ENCODE measurements at regions not wholly inside any gene's neighbourhood (a gene's known extent, or its start where the extent isn't known, plus 50 kb on each side); places are given as distances from the start of the nearest gene placed in this dataset.

DNA sequence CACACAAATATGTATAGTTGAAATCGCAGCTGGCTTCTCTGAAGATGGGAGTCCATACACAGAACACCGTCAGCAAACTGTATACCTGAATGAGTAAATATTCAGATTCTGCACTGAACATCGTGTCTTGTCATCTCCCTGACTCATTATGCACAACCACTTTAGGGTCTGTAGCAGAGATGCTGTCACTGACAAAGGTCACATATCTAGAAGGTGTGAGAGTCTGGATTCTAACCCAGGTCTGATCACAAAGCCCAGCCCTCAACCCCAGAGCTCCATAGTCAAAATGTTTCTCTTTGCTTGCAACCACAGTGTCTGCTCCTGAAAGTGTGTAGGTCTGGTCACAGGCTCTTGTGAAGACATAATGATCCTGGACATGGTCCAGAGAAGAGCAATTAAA lies 78.3 kb upstream of the PAX8 start:
- ChIA-PET POLR2A (no interaction called here), SMC1A (ENCODE audit: uncharacterized antibody, unreplicated experiment) (interaction anchor here (1.5 to 1.6 kb wide), 2 partner anchors 14 to 33 kb away, joined by 3 to 4 read pairs; no protein-coding TSS in a partner anchor), RAD21 (ENCODE audit: unreplicated experiment) (no interaction called here), CTCF (interaction anchor here (1.0 kb wide), 1 partner anchor 34 kb away, joined by 3 read pairs; no protein-coding TSS in a partner anchor)
- Histone ChIP-seq H2AFZ (ENCODE audit: control insufficient read depth, low read depth, low read length) (no peak overlapping the region), H3K4me1 (ENCODE audit: control insufficient read depth, insufficient read depth, low read length) (no peaks in the 10 kb centered on the region), H3K36me3 (ENCODE audit: control insufficient read depth in 2 of 2, insufficient read depth in 2 of 2, low read length in 1 of 2) (no peaks in the 10 kb centered on the region), H3K27me3 (replicated peaks in 1 of 2; ENCODE audit: control insufficient read depth in 2 of 2, insufficient read depth in 2 of 2, low read length in 1 of 2) (no peaks in the 10 kb centered on the region), H4K20me1 (ENCODE audit: control insufficient read depth, insufficient read depth) (no peaks in the 10 kb centered on the region), H3K9ac (ENCODE audit: control insufficient read depth, insufficient read depth, low read length) (no peak overlapping the region), H3K9me3 (replicated peaks; ENCODE audit: control insufficient read depth, insufficient read depth, low read length) (no peaks in the 10 kb centered on the region), H3K4me3 (no peak overlapping the region), H3K27ac (ENCODE audit: control insufficient read depth, insufficient read depth) (no peak overlapping the region), H3K79me2 (ENCODE audit: control insufficient read depth, insufficient read depth, low read length) (no peaks in the 10 kb centered on the region), H3K4me2 (ENCODE audit: control insufficient read depth, insufficient read depth) (no peak overlapping the region)
- FAIRE-seq = no peak
- no peak for DNase-seq (ENCODE audit: low read depth, low spot score)
- intact Hi-C loops (cut with micrococcal nuclease; ENCODE audit: unreplicated experiment) = no loop called here
- ATAC-seq = no peak
- WGBS (ENCODE audit: insufficient coverage, insufficient replicate concordance, low lambda C conversion rate, missing lambda C conversion rate) = 22% methylated on average over 3 of the region's 3 CpGs
- BruUV-seq (replicated peaks) = no TSS peak
- in situ Hi-C loops (cut with MboI) = no loop called here
- TF ChIP-seq ATF2 (IDR thresholded peaks at IDR 0.05; ENCODE audit: low read length) (no peak), USF1 (IDR thresholded peaks at IDR 0.05; ENCODE audit: borderline replicate concordance, extremely low read length, insufficient read depth, low read depth, low read length) (no peak), IRF5 (IDR thresholded peaks at IDR 0.05; ENCODE audit: borderline replicate concordance) (no peak), YY1 (IDR thresholded peaks at IDR 0.05; ENCODE audit: low read depth, low read length) (no peak), BACH1 (IDR thresholded peaks at IDR 0.05; ENCODE audit: borderline replicate concordance) (no peak), POU2F2 (IDR thresholded peaks at IDR 0.05; ENCODE audit: borderline replicate concordance, low read depth, low read length) (no peak), NFYB (IDR thresholded peaks at IDR 0.05; ENCODE audit: insufficient read depth, low read depth, low read length) (no peak), IKZF2 (IDR thresholded peaks at IDR 0.05) (no peak)
- TF ChIP-seq, protein P1, sequence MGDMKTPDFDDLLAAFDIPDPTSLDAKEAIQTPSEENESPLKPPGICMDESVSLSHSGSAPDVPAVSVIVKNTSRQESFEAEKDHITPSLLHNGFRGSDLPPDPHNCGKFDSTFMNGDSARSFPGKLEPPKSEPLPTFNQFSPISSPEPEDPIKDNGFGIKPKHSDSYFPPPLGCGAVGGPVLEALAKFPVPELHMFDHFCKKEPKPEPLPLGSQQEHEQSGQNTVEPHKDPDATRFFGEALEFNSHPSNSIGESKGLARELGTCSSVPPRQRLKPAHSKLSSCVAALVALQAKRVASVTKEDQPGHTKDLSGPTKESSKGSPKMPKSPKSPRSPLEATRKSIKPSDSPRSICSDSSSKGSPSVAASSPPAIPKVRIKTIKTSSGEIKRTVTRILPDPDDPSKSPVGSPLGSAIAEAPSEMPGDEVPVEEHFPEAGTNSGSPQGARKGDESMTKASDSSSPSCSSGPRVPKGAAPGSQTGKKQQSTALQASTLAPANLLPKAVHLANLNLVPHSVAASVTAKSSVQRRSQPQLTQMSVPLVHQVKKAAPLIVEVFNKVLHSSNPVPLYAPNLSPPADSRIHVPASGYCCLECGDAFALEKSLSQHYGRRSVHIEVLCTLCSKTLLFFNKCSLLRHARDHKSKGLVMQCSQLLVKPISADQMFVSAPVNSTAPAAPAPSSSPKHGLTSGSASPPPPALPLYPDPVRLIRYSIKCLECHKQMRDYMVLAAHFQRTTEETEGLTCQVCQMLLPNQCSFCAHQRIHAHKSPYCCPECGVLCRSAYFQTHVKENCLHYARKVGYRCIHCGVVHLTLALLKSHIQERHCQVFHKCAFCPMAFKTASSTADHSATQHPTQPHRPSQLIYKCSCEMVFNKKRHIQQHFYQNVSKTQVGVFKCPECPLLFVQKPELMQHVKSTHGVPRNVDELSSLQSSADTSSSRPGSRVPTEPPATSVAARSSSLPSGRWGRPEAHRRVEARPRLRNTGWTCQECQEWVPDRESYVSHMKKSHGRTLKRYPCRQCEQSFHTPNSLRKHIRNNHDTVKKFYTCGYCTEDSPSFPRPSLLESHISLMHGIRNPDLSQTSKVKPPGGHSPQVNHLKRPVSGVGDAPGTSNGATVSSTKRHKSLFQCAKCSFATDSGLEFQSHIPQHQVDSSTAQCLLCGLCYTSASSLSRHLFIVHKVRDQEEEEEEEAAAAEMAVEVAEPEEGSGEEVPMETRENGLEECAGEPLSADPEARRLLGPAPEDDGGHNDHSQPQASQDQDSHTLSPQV (IDR thresholded peaks at IDR 0.05) = no peak
- TF ChIP-seq, protein P2, sequence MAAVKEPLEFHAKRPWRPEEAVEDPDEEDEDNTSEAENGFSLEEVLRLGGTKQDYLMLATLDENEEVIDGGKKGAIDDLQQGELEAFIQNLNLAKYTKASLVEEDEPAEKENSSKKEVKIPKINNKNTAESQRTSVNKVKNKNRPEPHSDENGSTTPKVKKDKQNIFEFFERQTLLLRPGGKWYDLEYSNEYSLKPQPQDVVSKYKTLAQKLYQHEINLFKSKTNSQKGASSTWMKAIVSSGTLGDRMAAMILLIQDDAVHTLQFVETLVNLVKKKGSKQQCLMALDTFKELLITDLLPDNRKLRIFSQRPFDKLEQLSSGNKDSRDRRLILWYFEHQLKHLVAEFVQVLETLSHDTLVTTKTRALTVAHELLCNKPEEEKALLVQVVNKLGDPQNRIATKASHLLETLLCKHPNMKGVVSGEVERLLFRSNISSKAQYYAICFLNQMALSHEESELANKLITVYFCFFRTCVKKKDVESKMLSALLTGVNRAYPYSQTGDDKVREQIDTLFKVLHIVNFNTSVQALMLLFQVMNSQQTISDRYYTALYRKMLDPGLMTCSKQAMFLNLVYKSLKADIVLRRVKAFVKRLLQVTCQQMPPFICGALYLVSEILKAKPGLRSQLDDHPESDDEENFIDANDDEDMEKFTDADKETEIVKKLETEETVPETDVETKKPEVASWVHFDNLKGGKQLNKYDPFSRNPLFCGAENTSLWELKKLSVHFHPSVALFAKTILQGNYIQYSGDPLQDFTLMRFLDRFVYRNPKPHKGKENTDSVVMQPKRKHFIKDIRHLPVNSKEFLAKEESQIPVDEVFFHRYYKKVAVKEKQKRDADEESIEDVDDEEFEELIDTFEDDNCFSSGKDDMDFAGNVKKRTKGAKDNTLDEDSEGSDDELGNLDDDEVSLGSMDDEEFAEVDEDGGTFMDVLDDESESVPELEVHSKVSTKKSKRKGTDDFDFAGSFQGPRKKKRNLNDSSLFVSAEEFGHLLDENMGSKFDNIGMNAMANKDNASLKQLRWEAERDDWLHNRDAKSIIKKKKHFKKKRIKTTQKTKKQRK (IDR thresholded peaks at IDR 0.05; ENCODE audit: low read depth, low read length) = no peak

Measured in GM12878 (cell line).